Fibroblast of mammary gland (primary cell): ENCODE measurements at regions not wholly inside any gene's neighbourhood (a gene's known extent, or its start where the extent isn't known, plus 50 kb on each side); places are given as distances from the start of the nearest gene placed in this dataset.
"Not testable (repeated sequence)": the region's sequence is repeated elsewhere in the genome, so short reads cannot be mapped to it uniquely, and the experiment has no call there.

ENCODE experiments used
- DNase-seq: peaks from one replicate; pipeline ENCODE4 v3.0.0-alpha.2; 2010; ENCODE audit warnings: low read depth
- H3K4me3 ChIP-seq: 2 replicates; pipeline ENCODE4 v1.5.1; 2011; ENCODE audit warnings: low read depth, mild to moderate bottlenecking, low read length, moderate library complexity; ENCODE audit not compliant: control insufficient read depth
- CTCF ChIP-seq: conservative IDR thresholded peaks from 2 replicates; pipeline ENCODE4 v1.5.1; 2011; ENCODE audit warnings: low read depth, low read length, inconsistent platforms; ENCODE audit not compliant: control insufficient read depth, insufficient read depth

- DNase-seq, result peak; percentile 1
- TF ChIP-seq CTCF, result no peak
- H3K4me3 ChIP-seq, result no peak overlapping the region
Observed at GRCh38 chr17:27199948-27200347, 94.0 kb upstream of the WSB1 start.

- DNase-seq, result no peak
- H3K4me3 ChIP-seq, result no peak overlapping the region
- no peak for TF ChIP-seq CTCF
Observed at GRCh38 chr17:27200476-27200875, 93.4 kb upstream of the WSB1 start.

GRCh38 chr17:27203241-27203640 lies 90.7 kb upstream of the WSB1 start:
- H3K4me3 ChIP-seq, result no peak overlapping the region
- no peak for DNase-seq
- no peak for TF ChIP-seq CTCF

GRCh38 chr17:27206447-27206846 lies 87.5 kb upstream of the WSB1 start:
- H3K4me3 ChIP-seq, result no peak overlapping the region
- peak; percentile 7 for DNase-seq
- peak; percentile 20 for TF ChIP-seq CTCF

GRCh38 chr17:27207073-27207513 lies 86.8 kb upstream of the WSB1 start:
- peak; percentile 80 for DNase-seq
- no peak overlapping the region for H3K4me3 ChIP-seq
- TF ChIP-seq CTCF, result no peak

- DNase-seq, H3K4me3 ChIP-seq: not testable (repeated sequence)
Observed at GRCh38 chr17:27208370-27208769, 85.5 kb upstream of the WSB1 start.

- no peak overlapping the region for H3K4me3 ChIP-seq
- DNase-seq, result no peak
Observed at GRCh38 chr17:27209316-27209715, 84.6 kb upstream of the WSB1 start.

GRCh38 chr17:27210809-27211208 lies 83.1 kb upstream of the WSB1 start:
- DNase-seq, H3K4me3 ChIP-seq: not testable (repeated sequence)

More at GRCh38 chr17:27209316-27209715, 84.6 kb upstream of the WSB1 start:
- no peak for TF ChIP-seq CTCF
